ENCODE measurements at regions not wholly inside any gene's neighbourhood (a gene's known extent, or its start where the extent isn't known, plus 50 kb on each side); places are given as distances from the start of the nearest gene placed in this dataset.

GRCh38 chr7:18239212-18239611, 211.6 kb upstream of the PRPS1L1 start:
- TF ChIP-seq CTCF (conservative IDR thresholded peaks at IDR 0.05; ENCODE audit: low read length) (no peak), EZH2phosphoT487 (IDR thresholded peaks at IDR 0.05; ENCODE audit: borderline replicate concordance) (no peak)
